ENCODE measurements at regions not wholly inside any gene's neighbourhood (a gene's known extent, or its start where the extent isn't known, plus 50 kb on each side); places are given as distances from the start of the nearest gene placed in this dataset.

- no peak for TF ChIP-seq CTCF (IDR thresholded peaks at IDR 0.05)
- TF ChIP-seq ZFX (IDR thresholded peaks at IDR 0.05; ENCODE audit: borderline replicate concordance): no peak
These were observed 105.0 kb upstream of the ANKRD50 start for GRCh38 chr4:124817531-124817930.
